ENCODE measurements at regions not wholly inside any gene's neighbourhood (a gene's known extent, or its start where the extent isn't known, plus 50 kb on each side); places are given as distances from the start of the nearest gene placed in this dataset.

DNA sequence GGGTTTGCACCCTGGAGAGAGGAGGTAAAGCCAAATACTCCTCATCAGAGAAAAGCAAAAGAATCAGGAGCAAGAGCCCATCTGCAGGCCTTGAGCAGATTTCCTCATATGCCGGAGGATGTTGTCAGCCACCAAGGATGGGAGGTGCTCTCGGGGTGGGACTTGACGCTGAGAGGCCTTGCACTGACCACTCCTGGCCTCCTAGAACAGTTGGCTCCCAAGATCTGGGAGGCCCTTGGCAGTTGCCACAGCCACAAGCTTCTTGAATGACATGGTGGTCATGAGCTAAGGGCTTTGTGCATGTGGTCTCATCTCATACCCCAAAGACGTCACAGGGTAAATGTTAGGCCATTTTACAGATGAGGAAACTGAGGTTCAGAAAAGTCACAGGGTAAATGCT is 75.2 kb upstream of the PMEPA1 start:
- H3K27ac ChIP-seq = no peak overlapping the region
- TF ChIP-seq POLR2A (IDR thresholded peaks at IDR 0.05) = no peak
- TF ChIP-seq, protein P1, sequence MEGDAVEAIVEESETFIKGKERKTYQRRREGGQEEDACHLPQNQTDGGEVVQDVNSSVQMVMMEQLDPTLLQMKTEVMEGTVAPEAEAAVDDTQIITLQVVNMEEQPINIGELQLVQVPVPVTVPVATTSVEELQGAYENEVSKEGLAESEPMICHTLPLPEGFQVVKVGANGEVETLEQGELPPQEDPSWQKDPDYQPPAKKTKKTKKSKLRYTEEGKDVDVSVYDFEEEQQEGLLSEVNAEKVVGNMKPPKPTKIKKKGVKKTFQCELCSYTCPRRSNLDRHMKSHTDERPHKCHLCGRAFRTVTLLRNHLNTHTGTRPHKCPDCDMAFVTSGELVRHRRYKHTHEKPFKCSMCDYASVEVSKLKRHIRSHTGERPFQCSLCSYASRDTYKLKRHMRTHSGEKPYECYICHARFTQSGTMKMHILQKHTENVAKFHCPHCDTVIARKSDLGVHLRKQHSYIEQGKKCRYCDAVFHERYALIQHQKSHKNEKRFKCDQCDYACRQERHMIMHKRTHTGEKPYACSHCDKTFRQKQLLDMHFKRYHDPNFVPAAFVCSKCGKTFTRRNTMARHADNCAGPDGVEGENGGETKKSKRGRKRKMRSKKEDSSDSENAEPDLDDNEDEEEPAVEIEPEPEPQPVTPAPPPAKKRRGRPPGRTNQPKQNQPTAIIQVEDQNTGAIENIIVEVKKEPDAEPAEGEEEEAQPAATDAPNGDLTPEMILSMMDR (IDR thresholded peaks at IDR 0.05) = no peak
- no peaks in the 10 kb centered on the region for H3K27me3 ChIP-seq
- DNase-seq = no peak
- no peaks in the 10 kb centered on the region for H3K36me3 ChIP-seq (replicated peaks in 1 of 2)
- no peaks in the 10 kb centered on the region for H3K9me3 ChIP-seq (replicated peaks in 1 of 3)
- 79 to 98% (median 83%) methylated on average over 4 of the region's 4 CpGs for WGBS, 4 donors
- H3K4me3 ChIP-seq = no peak overlapping the region
- H3K4me1 ChIP-seq (replicated peaks in 1 of 2) = no peaks in the 10 kb centered on the region
- intact Hi-C loops (cut with DNase I) = no loop called here

DNA sequence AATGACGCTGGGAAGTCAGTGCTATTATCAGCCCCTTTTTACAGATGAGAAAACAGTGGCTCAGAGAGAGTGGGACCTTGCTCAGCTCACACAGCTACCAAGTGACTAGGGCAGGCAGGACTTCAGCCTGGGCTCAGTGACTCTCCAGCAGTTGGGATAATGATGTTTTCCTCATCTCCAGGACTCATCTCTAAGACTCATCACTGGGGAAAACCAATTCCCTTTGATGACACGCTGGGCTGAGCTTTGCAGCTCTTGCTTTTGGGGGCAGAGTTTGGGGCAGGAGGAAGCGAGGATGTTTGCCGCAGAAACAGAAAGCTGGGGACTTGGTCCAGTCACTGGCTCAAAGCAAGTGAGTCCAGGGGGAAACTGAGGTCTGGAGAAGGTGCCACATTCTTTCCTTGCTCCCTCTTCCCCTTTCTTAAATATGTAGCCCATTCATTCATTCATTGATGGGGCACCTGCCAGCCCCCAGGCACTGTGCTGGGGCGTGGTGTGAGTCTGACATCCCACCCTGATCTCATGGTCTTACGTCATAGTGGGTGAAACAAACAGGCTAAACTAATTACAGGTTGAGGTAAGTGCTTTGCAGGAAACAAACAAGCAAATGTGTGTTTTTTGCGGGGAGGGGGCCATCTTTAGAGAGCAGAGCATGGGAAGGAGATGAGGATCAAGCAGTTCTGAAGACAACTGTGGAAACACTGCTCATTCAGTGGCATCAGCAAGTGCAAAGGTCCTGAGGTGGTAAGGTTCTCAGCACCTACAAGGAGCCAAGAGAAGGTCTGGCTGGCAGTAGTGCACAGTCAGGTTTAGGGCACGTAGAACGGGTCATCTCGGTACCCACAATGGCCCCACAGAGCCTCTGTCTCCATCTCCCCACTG is 74.4 kb upstream of the PMEPA1 start:
- Histone ChIP-seq H3K27ac (no peak overlapping the region), H3K4me1 (replicated peaks in 1 of 2) (no peaks in the 10 kb centered on the region), H3K27me3 (no peaks in the 10 kb centered on the region), H3K9me3 (replicated peaks in 1 of 3) (no peaks in the 10 kb centered on the region), H3K4me3 (no peak overlapping the region), H3K36me3 (replicated peaks in 1 of 2) (no peaks in the 10 kb centered on the region)
- intact Hi-C loops (cut with DNase I) = no loop called here
- TF ChIP-seq, protein P1 (IDR thresholded peaks at IDR 0.05) = no peak
- TF ChIP-seq POLR2A (IDR thresholded peaks at IDR 0.05) = no peak
- no peak for DNase-seq
- WGBS, 4 donors = 80 to 86% (median 84%) methylated on average over 10 of the region's 10 CpGs

DNA sequence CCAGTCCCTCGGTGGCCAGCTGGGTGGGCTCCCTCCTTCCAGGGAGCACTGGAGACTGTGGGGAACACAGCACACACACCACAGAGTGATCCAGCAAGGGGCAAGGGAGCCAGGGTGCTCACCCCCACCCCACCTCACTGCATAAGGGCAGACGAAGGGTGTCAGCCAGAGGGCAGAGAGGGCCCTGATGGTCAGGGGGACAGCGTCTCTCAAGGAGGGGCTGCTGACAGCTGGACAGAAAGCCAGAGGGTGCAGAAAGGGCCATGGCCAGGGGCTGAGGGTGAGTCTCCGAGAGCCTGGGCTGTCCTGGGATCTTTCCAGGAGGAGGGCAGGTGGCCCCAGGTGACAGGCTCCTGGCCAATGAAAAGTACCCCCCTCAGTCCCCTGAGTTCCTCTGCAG is 73.4 kb upstream of the PMEPA1 start:
- intact Hi-C loops (cut with DNase I) = no loop called here
- TF ChIP-seq, protein P1 (IDR thresholded peaks at IDR 0.05) = no peak
- TF ChIP-seq POLR2A (IDR thresholded peaks at IDR 0.05) = no peak
- no peak for DNase-seq
- H3K27me3 ChIP-seq = no peaks in the 10 kb centered on the region
- no peak overlapping the region for H3K27ac ChIP-seq
- H3K4me1 ChIP-seq (replicated peaks in 1 of 2) = no peaks in the 10 kb centered on the region
- no peaks in the 10 kb centered on the region for H3K9me3 ChIP-seq (replicated peaks in 1 of 3)
- WGBS, 4 donors = 33 to 63% (median 49%) methylated on average over 1 to 4 of the region's 4 CpGs
- H3K4me3 ChIP-seq = no peak overlapping the region
- no peaks in the 10 kb centered on the region for H3K36me3 ChIP-seq (replicated peaks in 1 of 2)

DNA sequence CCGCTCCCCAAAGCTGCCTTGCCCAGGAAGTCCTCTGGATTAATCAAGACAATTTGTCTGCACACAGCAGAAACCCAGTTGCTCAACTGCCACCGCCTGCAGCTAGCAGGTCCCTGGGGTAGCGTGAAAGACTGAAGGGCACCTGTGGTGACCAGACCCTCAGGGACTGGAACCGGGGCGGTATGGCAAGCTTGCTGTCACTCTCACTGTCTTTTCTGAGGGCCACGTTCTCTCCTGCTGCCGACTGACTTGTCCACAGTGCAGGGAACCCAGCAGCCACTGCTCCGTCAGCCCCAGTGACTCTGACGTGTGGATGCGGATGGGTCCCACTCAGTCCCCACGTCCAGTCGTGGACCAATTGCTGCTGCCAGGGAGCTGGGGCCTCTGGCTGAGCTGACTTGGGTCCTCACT is 72.8 kb upstream of the PMEPA1 start:
- Histone ChIP-seq H3K36me3 (replicated peaks in 1 of 2) (no peaks in the 10 kb centered on the region), H3K27me3 (no peaks in the 10 kb centered on the region), H3K4me3 (no peak overlapping the region), H3K9me3 (replicated peaks in 1 of 3) (no peaks in the 10 kb centered on the region), H3K27ac (no peak overlapping the region), H3K4me1 (replicated peaks in 1 of 2) (no peaks in the 10 kb centered on the region)
- no peak for DNase-seq
- TF ChIP-seq POLR2A (IDR thresholded peaks at IDR 0.05) = no peak
- TF ChIP-seq, protein P1 (IDR thresholded peaks at IDR 0.05) = no peak
- 30 to 65% (median 58%) methylated on average over 7 to 12 of the region's 12 CpGs for WGBS, 4 donors
- intact Hi-C loops (cut with DNase I) = no loop called here
